ENCODE measurements at regions not wholly inside any gene's neighbourhood (a gene's known extent, or its start where the extent isn't known, plus 50 kb on each side); places are given as distances from the start of the nearest gene placed in this dataset.

- Histone ChIP-seq H3K4me3 (no peak overlapping the region), H3K27ac (no peak overlapping the region), H3K9me3 (peaks cover 0 to 14% (median 5%) of the 10 kb centered on the region in 4 donors), H3K27me3 (no peaks in the 10 kb centered on the region), H3K36me3 (no peaks in the 10 kb centered on the region), H3K4me1 (no peaks in the 10 kb centered on the region)
- 63 to 81% (median 76%) methylated on average over 4 of the region's 4 CpGs for WGBS, 5 donors
- TF ChIP-seq CTCF (IDR thresholded peaks at IDR 0.05): no peak
- TF ChIP-seq POLR2AphosphoS5 (IDR thresholded peaks at IDR 0.05): no peak
- no peak for TF ChIP-seq POLR2A (IDR thresholded peaks at IDR 0.05)
- no peak for TF ChIP-seq EP300 (IDR thresholded peaks at IDR 0.05)
- intact Hi-C loops (cut with DNase I; ENCODE audit: low total_unique reads): no loop called here
- no peak for DNase-seq
Measured at GRCh38 chr5:136694258-136694657, 328.9 kb upstream of the TRPC7 start.

- Histone ChIP-seq H3K36me3 (no peaks in the 10 kb centered on the region), H3K4me3 (no peak overlapping the region), H3K4me1 (no peaks in the 10 kb centered on the region), H3K27me3 (no peaks in the 10 kb centered on the region), H3K27ac (no peak overlapping the region), H3K9me3 (peaks cover 0 to 38% (median 20%) of the 10 kb centered on the region in 4 donors)
- no peak for TF ChIP-seq POLR2A (IDR thresholded peaks at IDR 0.05)
- TF ChIP-seq POLR2AphosphoS5 (IDR thresholded peaks at IDR 0.05): no peak
- TF ChIP-seq EP300 (IDR thresholded peaks at IDR 0.05): no peak
- no peak for TF ChIP-seq CTCF (IDR thresholded peaks at IDR 0.05)
- no peak for DNase-seq
- 23 to 78% (median 27%) methylated on average over 2 of the region's 2 CpGs for WGBS, 5 donors
- intact Hi-C loops (cut with DNase I; ENCODE audit: low total_unique reads): no loop called here
Measured at GRCh38 chr5:136689552-136689951, 324.2 kb upstream of the TRPC7 start.

- Histone ChIP-seq H3K4me1 (no peaks in the 10 kb centered on the region), H3K27ac (no peak overlapping the region), H3K9me3 (peaks cover 0 to 38% (median 20%) of the 10 kb centered on the region in 4 donors), H3K36me3 (no peaks in the 10 kb centered on the region), H3K4me3 (no peak overlapping the region), H3K27me3 (no peaks in the 10 kb centered on the region)
- 13 to 33% (median 21%) methylated on average over 1 of the region's 1 CpG for WGBS, 5 donors
- no peak for TF ChIP-seq POLR2A (IDR thresholded peaks at IDR 0.05)
- TF ChIP-seq CTCF (IDR thresholded peaks at IDR 0.05): no peak
- no peak for TF ChIP-seq EP300 (IDR thresholded peaks at IDR 0.05)
- no peak for TF ChIP-seq POLR2AphosphoS5 (IDR thresholded peaks at IDR 0.05)
- peak in 1 of 2 donors; percentile 4 for DNase-seq
- intact Hi-C loops (cut with DNase I; ENCODE audit: low total_unique reads): no loop called here
Measured at GRCh38 chr5:136686192-136686872, 321.0 kb upstream of the TRPC7 start.

- 0 to 92% (median 0%) methylated on average over 1 of the region's 1 CpG; no CpG with 5 or more reads in 1 of the 5 donors for WGBS, 5 donors
- no peak overlapping the region for H3K27ac ChIP-seq
- DNase-seq: no peak
- H3K27me3 ChIP-seq: no peaks in the 10 kb centered on the region
- intact Hi-C loops (cut with DNase I; ENCODE audit: low total_unique reads): no loop called here
- no peaks in the 10 kb centered on the region for H3K36me3 ChIP-seq
- H3K4me3 ChIP-seq: no peak overlapping the region
- H3K4me1 ChIP-seq: no peaks in the 10 kb centered on the region
- TF ChIP-seq POLR2AphosphoS5 (IDR thresholded peaks at IDR 0.05) (no peak), EP300 (IDR thresholded peaks at IDR 0.05) (no peak), POLR2A (IDR thresholded peaks at IDR 0.05) (no peak), CTCF (IDR thresholded peaks at IDR 0.05) (no peak)
- peaks cover 0 to 17% (median 10%) of the 10 kb centered on the region in 4 donors for H3K9me3 ChIP-seq
Measured at GRCh38 chr5:136682986-136683385, 317.6 kb upstream of the TRPC7 start.
